H1 (cell line): ENCODE measurements at regions not wholly inside any gene's neighbourhood (a gene's known extent, or its start where the extent isn't known, plus 50 kb on each side); places are given as distances from the start of the nearest gene placed in this dataset.

Experiments
- SRF ChIP-seq: IDR thresholded peaks from 2 replicates; pipeline ENCODE4 v1.6.1; 2011; ENCODE audit warnings: mild to moderate bottlenecking, low read depth, low read length, moderate library complexity

GRCh38 chr6:168981187-168981586, 272.5 kb downstream of the THBS2 start (continued):
- TF ChIP-seq SRF, result no peak
